GM21381 (cell line): ENCODE measurements at regions not wholly inside any gene's neighbourhood (a gene's known extent, or its start where the extent isn't known, plus 50 kb on each side); places are given as distances from the start of the nearest gene placed in this dataset.
"Not testable (repeated sequence)": the region's sequence is repeated elsewhere in the genome, so short reads cannot be mapped to it uniquely, and the experiment has no call there.

Source experiments
- ATAC-seq: cut with Tn5 transposase; IDR thresholded peaks from one replicate; pipeline ENCODE4 v1.9.1; 2021; ENCODE audit warnings: mild to moderate bottlenecking, moderate library complexity; ENCODE audit not compliant: unreplicated experiment

GRCh38 chr6:79431537-79431933, 105.7 kb downstream of the LCA5 start:
- no peak for ATAC-seq

DNA sequence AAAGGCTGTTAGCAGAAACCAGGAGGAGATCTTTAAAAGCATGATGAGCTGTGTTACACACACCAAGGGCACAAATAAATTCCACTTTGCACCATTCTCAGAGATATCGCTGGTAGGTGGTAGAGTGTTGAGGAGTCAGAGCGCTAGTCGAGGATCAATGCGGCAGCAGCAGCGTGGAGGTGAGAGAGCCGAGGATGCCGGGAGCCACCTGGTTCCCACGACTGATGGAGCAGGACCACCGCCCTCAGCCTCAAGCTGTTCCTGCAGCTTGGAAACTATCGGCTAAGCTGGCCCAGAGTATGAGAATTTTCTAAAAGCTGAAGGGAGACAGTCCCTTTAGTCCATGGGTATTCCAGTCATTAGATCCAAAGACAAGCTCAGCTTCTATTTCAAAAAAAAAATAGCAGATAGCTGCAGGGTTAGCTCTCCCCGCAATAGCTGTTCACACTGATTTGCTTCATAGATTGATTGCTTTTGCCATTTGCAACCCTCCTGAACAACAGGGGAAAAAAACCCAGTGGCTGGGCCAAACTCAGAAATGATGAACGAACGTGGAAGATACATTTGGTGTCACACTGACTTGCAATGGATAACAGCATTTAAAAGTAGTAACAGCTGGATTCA, 106.2 kb downstream of the LCA5 start:
- no peak for ATAC-seq

GRCh38 chr6:79427721-79428120, 109.5 kb downstream of the LCA5 start:
- ATAC-seq = no peak

DNA sequence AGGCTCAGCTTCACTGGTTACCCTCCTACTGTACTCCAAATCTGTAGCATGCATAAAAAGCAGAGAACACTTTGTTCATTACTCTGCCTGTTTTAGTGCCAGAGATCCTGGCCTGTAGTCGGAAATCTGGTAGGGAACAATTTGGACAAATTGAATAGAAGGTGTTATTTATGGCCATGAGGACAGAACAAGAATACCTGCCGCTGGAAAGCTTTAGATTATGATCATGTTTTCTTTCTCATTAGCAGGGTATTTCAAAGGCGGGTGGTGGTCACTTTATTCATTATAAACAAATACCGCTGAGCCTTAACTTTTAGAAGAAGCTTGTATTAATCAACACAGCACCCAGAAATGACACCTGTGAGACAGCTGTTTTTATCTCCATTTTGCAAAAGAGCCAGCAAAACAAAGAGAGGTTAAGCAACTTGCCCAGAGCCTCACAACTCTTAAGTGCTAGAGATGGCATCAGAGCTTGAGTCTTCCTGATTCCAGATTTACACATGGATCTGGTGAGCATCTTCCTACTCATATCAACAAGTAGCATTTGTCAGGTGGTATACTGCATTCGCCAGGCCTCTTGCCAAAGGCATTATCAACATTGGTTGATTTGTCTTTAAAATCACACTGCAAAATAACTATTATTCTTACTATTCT, 110.5 kb downstream of the LCA5 start:
- no peak for ATAC-seq

GRCh38 chr6:79425589-79426311, 111.5 kb downstream of the LCA5 start:
- ATAC-seq = no peak

DNA sequence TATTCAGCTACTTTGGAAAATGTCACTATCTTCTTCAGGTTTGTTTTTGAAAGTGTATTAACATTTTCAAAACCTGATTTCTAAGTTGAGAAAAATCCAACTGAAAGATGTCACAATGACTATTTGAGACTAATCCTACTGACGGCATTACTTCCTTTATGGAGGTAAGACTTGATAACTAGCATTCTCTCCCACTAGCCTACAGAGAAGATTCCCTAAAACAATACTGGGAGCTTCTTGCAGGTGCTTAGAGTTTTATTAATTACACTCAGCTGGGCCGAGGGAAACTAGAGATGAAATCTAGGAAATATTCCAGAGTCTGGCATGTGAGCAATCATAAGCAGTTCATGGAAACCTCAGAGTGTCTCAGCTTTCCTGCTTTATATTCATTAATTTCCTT, 114.0 kb downstream of the LCA5 start:
- ATAC-seq = no peak

- ATAC-seq = no peak
Observed at GRCh38 chr6:79422666-79423065, 114.6 kb downstream of the LCA5 start.

DNA sequence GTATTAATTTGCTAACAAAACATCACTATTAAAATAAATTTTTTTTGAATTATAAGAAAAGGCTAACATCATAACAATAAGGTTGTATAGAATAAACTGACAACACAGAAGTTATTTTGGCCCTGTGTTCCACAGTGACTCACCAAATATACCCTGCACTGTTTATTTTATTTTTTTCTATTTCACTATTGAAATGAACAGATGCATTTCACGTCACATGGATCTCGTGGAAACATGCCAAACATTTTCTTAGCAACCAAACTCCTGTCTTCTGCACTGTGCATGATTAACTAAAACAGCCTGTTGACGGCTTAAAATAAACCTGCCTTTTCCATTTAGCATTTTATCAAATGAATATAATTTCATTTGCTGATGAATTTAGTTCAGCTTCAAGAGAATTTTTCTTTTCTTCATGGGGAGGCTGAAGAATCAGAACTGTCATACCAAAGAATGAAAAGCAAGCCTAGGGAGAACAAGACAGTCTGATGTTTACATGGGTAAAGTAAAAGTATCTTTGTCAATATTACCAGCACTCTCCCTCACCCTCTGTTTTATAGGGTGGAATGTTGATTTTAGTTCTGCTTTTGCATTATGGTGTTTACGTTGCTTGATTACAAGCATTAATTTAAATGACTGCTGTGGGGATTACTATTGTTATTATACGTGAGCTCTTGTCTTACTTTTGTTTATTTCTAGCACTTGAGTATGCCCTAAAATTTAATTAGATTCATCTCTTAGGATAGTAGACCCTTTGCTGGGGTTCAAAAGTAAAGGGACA, 115.3 kb downstream of the LCA5 start:
- peak; percentile 64 for ATAC-seq

DNA sequence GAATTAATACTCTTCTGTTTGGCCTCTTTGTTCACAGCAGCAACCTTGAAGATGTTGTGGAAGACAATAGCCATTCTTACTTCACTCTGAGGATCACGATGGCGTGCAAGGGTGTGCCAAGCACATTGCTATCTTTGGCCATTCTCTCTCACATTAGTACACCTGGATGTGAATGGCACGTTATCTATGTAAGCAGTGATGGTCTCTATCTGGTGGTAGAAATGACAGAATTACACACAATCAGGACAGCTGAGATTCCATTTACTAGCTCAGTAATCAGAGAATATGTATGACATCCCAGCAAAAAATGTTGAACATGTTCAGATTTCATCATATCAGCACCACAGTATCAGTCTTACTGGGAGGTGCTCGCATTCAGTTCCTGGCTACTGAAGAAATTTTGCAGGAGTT, 116.2 kb downstream of the LCA5 start:
- ATAC-seq = no peak

GRCh38 chr6:79420054-79420453, 117.2 kb downstream of the LCA5 start:
- ATAC-seq = no peak

DNA sequence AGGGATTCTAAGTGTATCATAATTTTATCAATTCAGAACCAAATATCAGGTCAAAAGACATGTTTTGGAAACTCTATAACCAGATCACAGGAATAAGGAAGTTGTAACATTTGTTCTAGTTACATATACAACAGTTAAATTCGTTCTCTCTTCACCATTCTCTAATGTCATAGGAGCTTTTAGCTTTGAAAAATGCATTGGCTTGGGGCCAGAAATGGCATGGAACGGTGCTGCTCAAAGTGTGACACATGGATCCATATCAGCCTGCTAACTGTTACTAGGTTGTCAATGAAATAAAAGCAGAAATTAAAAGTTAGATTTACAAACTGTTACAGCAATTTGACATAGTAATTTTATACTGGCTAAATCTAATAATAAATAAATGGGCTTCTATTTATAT, 120.3 kb downstream of the LCA5 start:
- ATAC-seq = no peak

DNA sequence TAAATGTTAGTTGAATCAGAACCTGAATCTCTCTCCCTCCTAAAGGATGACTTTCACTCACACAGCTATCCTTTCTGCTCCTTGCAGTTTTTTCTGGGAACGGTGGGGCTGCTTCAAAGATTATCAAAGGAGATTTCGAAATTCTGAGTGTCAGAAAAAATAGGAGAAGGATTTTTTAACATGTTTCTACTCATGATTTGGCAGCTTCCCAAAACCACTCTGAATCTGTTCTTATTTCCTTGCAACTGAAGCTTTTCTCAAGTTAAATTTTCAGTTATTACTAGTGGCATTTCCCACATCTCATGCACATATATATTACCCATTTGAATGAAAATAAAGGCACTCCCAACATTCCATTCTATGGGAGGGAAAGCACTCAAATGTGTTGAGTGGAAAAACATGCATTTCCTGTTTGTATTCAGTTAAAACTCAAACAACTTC, 123.6 kb downstream of the LCA5 start:
- no peak for ATAC-seq

DNA sequence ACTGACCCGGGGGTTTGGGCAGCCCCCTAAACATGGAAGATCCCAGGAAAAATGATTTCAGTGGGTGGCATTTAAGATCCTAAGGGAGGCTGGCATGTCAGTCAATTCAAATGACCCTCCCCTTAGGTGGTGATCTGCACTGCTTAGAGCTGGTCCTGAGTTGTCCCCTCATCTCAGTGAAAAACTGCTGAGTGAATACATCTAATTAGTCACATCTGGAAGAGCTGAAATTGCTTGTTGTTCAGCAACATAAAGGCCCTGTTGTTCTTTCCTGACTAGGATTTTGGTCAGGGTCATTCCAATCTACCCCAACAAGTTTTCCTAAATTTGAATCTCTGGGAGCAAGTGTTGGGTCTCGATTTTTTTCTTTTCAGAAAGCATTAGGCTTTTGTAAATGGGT, 126.4 kb downstream of the LCA5 start:
- no peak for ATAC-seq

GRCh38 chr6:79408256-79408974, 128.8 kb downstream of the LCA5 start:
- ATAC-seq = no peak

GRCh38 chr6:79404677-79405076, 132.6 kb downstream of the LCA5 start:
- ATAC-seq = no peak

- ATAC-seq = no peak
Observed at GRCh38 chr6:79404261-79404660, 133.0 kb downstream of the LCA5 start.

GRCh38 chr6:79403563-79403962, 133.7 kb downstream of the LCA5 start:
- no peak for ATAC-seq

DNA sequence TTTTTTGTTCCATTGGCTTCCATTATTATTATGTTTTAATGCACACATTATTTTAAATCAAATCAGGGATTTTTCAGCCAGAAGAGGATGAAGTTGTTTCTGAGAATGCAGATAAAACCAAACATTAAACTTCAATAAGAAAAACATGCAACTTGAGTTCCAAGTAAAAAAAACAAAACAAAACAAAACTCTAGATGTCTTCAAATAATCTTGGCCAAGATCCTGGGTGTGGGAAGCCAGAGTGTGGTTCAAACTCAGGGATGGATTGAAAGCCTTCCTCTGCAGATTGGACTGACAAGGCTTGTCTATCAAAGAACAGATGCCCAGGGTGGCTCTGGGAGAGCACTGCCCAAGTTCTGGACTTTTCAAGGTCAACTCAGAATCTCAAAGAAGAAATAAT, 134.1 kb downstream of the LCA5 start:
- no peak for ATAC-seq

DNA sequence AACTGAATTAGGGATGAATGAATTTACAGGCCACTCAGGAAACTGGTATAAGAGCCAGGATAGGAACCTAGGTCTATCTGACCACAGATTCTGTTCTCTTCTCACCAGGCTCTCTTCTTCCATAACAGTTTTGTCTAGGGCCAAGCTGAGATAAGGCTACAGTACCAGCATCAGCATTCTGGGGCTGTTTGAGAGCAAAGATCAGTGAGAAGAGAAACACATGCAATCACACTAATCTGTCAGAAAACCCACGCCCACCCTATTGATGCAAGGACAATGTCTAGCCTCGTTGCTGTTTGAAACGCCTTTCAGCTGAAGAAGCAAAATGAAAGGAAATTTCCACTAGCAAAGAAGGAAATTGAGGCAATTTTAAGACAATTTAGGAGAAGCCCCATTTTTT, 137.7 kb downstream of the LCA5 start:
- no peak for ATAC-seq

GRCh38 chr6:79398617-79399016, 138.6 kb downstream of the LCA5 start:
- ATAC-seq = not testable (repeated sequence)

DNA sequence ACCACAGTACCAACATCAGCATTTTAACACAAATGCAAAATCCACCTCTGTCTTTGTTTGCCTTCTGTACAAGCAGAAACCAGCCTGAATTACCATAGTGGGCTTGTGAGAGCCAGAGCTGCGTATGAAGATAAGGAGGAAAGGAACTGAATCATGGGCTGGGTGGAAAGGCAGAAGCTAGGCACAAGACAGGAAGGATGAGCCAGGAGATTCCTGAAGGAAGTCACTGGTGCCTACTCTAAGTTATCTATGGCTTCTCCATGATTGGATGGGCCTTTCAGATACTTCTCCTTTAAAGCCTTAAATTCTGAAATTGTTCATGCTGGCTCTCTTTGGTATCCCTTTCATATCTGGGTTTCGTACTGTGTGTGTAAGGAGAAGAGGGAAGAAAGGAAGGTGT, 140.6 kb downstream of the LCA5 start:
- no peak for ATAC-seq
